Stimulated activated CD8-positive, alpha-beta memory T cell treated with anti-CD3 and anti-CD28 coated beads, Interleukin-12 subunit alpha, Interleukin-12 subunit beta, amount 100 ng/mL, for 24 hours (primary cell): ENCODE measurements at regions not wholly inside any gene's neighbourhood (a gene's known extent, or its start where the extent isn't known, plus 50 kb on each side); places are given as distances from the start of the nearest gene placed in this dataset.

Source experiments
- DNase-seq: peaks from one replicate; pipeline ENCODE4 v3.0.0-alpha.2; 2020; ENCODE audit errors: extremely low read depth

- no peak for DNase-seq
These were observed 317.8 kb downstream of the TMEM121 start for GRCh38 chr14:105844047-105844630.

- DNase-seq = no peak
These were observed 318.7 kb downstream of the TMEM121 start for GRCh38 chr14:105844810-105845724.

- DNase-seq = no peak
These were observed 319.4 kb downstream of the TMEM121 start for GRCh38 chr14:105845725-105846309.

- no peak for DNase-seq
These were observed 319.9 kb downstream of the TMEM121 start for GRCh38 chr14:105846312-105846711.

- no peak for DNase-seq
These were observed 321.0 kb downstream of the TMEM121 start for GRCh38 chr14:105847400-105847799.

GRCh38 chr14:105848570-105848969, 322.2 kb downstream of the TMEM121 start:
- DNase-seq = no peak

GRCh38 chr14:105849933-105850626, 323.7 kb downstream of the TMEM121 start:
- no peak for DNase-seq

GRCh38 chr14:105850853-105851581, 324.6 kb downstream of the TMEM121 start:
- no peak for DNase-seq

GRCh38 chr14:105851716-105852377, 325.5 kb downstream of the TMEM121 start:
- no peak for DNase-seq

- no peak for DNase-seq
These were observed 326.1 kb downstream of the TMEM121 start for GRCh38 chr14:105852378-105853088.

- DNase-seq = no peak
These were observed 326.9 kb downstream of the TMEM121 start for GRCh38 chr14:105853089-105853906.

- DNase-seq = no peak
These were observed 327.7 kb downstream of the TMEM121 start for GRCh38 chr14:105853907-105854599.

- DNase-seq = no peak
These were observed 328.3 kb downstream of the TMEM121 start for GRCh38 chr14:105854600-105855245.

- no peak for DNase-seq
These were observed 329.0 kb downstream of the TMEM121 start for GRCh38 chr14:105855246-105855892.

- no peak for DNase-seq
These were observed 329.7 kb downstream of the TMEM121 start for GRCh38 chr14:105855893-105856675.

GRCh38 chr14:105856676-105857219, 330.4 kb downstream of the TMEM121 start:
- no peak for DNase-seq
